Aorta (tissue), 5 donors: ENCODE measurements at regions not wholly inside any gene's neighbourhood (a gene's known extent, or its start where the extent isn't known, plus 50 kb on each side); places are given as distances from the start of the nearest gene placed in this dataset.

Experiments used
- ATAC-seq: fragments of 200-7000 bp; cut with Tn5 transposase; one replicate; pipeline ENCODE4 v1.9.1; 2022; ENCODE audit warnings: moderate library complexity; ENCODE audit not compliant: low FRiP score
- DNase-seq, 2 donors: peaks; one replicate each; pipeline ENCODE4 v3.0.0-alpha.2; 2020
- H3K27ac ChIP-seq, 2 donors: one replicate each; pipeline ENCODE4 v1.5.1; 2013; ENCODE audit warnings: low read length in 2 of 2, mild to moderate bottlenecking in 2 of 2, moderate library complexity in 2 of 2, control low read depth in 1 of 2, inconsistent platforms in 1 of 2, low read depth in 1 of 2
- H3K27me3 ChIP-seq, 2 donors: one replicate each; pipeline ENCODE4 v1.6.1; 2013; ENCODE audit warnings: control low read depth in 1 of 2, low read length in 1 of 2, mild to moderate bottlenecking in 1 of 2, moderate library complexity in 1 of 2; ENCODE audit not compliant: insufficient read depth in 2 of 2, control insufficient read depth in 1 of 2
- H3K36me3 ChIP-seq, 2 donors: one replicate each; pipeline ENCODE4 v1.6.1; 2013; ENCODE audit warnings: control low read depth in 1 of 2, low read length in 1 of 2, mild to moderate bottlenecking in 1 of 2; ENCODE audit not compliant: insufficient read depth in 2 of 2, control insufficient read depth in 1 of 2
- H3K4me1 ChIP-seq, 2 donors: one replicate each; pipeline ENCODE4 v1.6.1; 2013; ENCODE audit warnings: low read length in 2 of 2, control low read depth in 1 of 2, mild to moderate bottlenecking in 1 of 2, moderate library complexity in 1 of 2; ENCODE audit not compliant: insufficient read depth in 2 of 2, control insufficient read depth in 1 of 2
- H3K4me3 ChIP-seq, 2 donors: one replicate each; pipeline ENCODE4 v1.5.1; 2013; ENCODE audit warnings: low read length in 2 of 2, control low read depth in 1 of 2, mild to moderate bottlenecking in 1 of 2
- H3K9me3 ChIP-seq: one replicate; pipeline ENCODE4 v1.6.1; 2013; ENCODE audit warnings: mild to moderate bottlenecking, low read length; ENCODE audit not compliant: control insufficient read depth
- WGBS, 2 donors: extraction: QIAGEN DNeasy Blood & Tissue Kit; methylation state at CpG; one replicate each; pipeline ENCODE4 v1.1.7; 2013; 5-methylcytosine and 5-hydroxymethylcytosine counted together
- intact Hi-C, 2 donors: fragments of 100-400 bp; cut with DNase I; formaldehyde crosslinking; loops; one replicate each; pipeline versions ENCODE4 v1.14.2 to v1.15.0; 2022
- donor health status: healthy with polysubstance abuse.
- donor health status: Bipolar disorder and iron deficiency.
- donor health status: DM: no; HTN: no; CAD: no.
- donor health status: DM: no; HTN: no; CAD: no.
- donor health status: DM: yes; HTN: yes; CAD: no.

GRCh38 chr12:111255261-111255660 is 113.6 kb downstream of the PHETA1 start:
- intact Hi-C loops: no loop called here
- Histone ChIP-seq H3K27ac (no peak overlapping the region), H3K36me3 (no peaks in the 10 kb centered on the region), H3K9me3 (no peaks in the 10 kb centered on the region), H3K4me3 (no peak overlapping the region), H3K27me3 (no peaks in the 10 kb centered on the region), H3K4me1 (no peaks in the 10 kb centered on the region)
- WGBS, 2 donors: 56 to 73% methylated on average over 7 of the region's 7 CpGs
- no peak for DNase-seq
- ATAC-seq: no peak

GRCh38 chr12:111254106-111254505 is 114.8 kb downstream of the PHETA1 start:
- no peak overlapping the region for H3K4me3 ChIP-seq
- no peaks in the 10 kb centered on the region for H3K36me3 ChIP-seq
- ATAC-seq (no peak), DNase-seq (no peak)
- 59 to 61% methylated on average over 3 of the region's 3 CpGs for WGBS, 2 donors
- H3K27me3 ChIP-seq: no peaks in the 10 kb centered on the region
- intact Hi-C loops: no loop called here
- H3K27ac ChIP-seq: no peak overlapping the region
- H3K9me3 ChIP-seq: no peaks in the 10 kb centered on the region
- no peaks in the 10 kb centered on the region for H3K4me1 ChIP-seq

GRCh38 chr12:111253213-111253612 is 115.7 kb downstream of the PHETA1 start:
- DNase-seq: no peak
- 81 to 82% methylated on average over 12 of the region's 12 CpGs for WGBS, 2 donors
- Histone ChIP-seq H3K9me3 (no peaks in the 10 kb centered on the region), H3K27me3 (no peaks in the 10 kb centered on the region), H3K36me3 (no peaks in the 10 kb centered on the region), H3K4me1 (no peaks in the 10 kb centered on the region), H3K27ac (no peak overlapping the region), H3K4me3 (no peak overlapping the region)
- intact Hi-C loops: no loop called here
- ATAC-seq: no peak

GRCh38 chr12:111251787-111252186 is 117.1 kb downstream of the PHETA1 start:
- ATAC-seq (no peak), DNase-seq (no peak)
- intact Hi-C loops: no loop called here
- H3K27ac ChIP-seq: no peak overlapping the region
- no peaks in the 10 kb centered on the region for H3K9me3 ChIP-seq
- H3K4me1 ChIP-seq: no peaks in the 10 kb centered on the region
- H3K4me3 ChIP-seq: no peak overlapping the region
- no peaks in the 10 kb centered on the region for H3K27me3 ChIP-seq
- 90 to 93% methylated on average over 7 of the region's 7 CpGs for WGBS, 2 donors
- no peaks in the 10 kb centered on the region for H3K36me3 ChIP-seq

GRCh38 chr12:111251058-111251730 is 117.7 kb downstream of the PHETA1 start:
- intact Hi-C loops: no loop called here
- Histone ChIP-seq H3K36me3 (no peaks in the 10 kb centered on the region), H3K9me3 (peaks cover 1% of the 10 kb centered on the region), H3K27me3 (no peaks in the 10 kb centered on the region), H3K4me1 (no peaks in the 10 kb centered on the region), H3K4me3 (no peak overlapping the region), H3K27ac (no peak overlapping the region)
- ATAC-seq (no peak), DNase-seq (no peak)
- 62 to 67% methylated on average over 14 of the region's 14 CpGs for WGBS, 2 donors

- H3K4me3 ChIP-seq: no peak overlapping the region
- H3K27ac ChIP-seq: no peak overlapping the region
- no peaks in the 10 kb centered on the region for H3K36me3 ChIP-seq
- no peaks in the 10 kb centered on the region for H3K27me3 ChIP-seq
- DNase-seq (no peak), ATAC-seq (no peak)
- 64 to 66% methylated on average over 11 of the region's 11 CpGs for WGBS, 2 donors
- intact Hi-C loops: no loop called here
- no peaks in the 10 kb centered on the region for H3K4me1 ChIP-seq
- H3K9me3 ChIP-seq: peaks cover 3% of the 10 kb centered on the region
These were observed 118.5 kb downstream of the PHETA1 start for GRCh38 chr12:111250251-111250881.

- peaks cover 3% of the 10 kb centered on the region for H3K9me3 ChIP-seq
- WGBS, 2 donors: 63 to 73% methylated on average over 6 of the region's 6 CpGs
- H3K4me3 ChIP-seq: no peak overlapping the region
- no peaks in the 10 kb centered on the region for H3K36me3 ChIP-seq
- intact Hi-C loops: no loop called here
- ATAC-seq (no peak), DNase-seq (no peak)
- no peak overlapping the region for H3K27ac ChIP-seq
- no peaks in the 10 kb centered on the region for H3K27me3 ChIP-seq
- no peaks in the 10 kb centered on the region for H3K4me1 ChIP-seq
These were observed 119.1 kb downstream of the PHETA1 start for GRCh38 chr12:111249757-111250156.

GRCh38 chr12:111249018-111249370 is 119.9 kb downstream of the PHETA1 start:
- Histone ChIP-seq H3K27ac (no peak overlapping the region), H3K36me3 (no peaks in the 10 kb centered on the region), H3K27me3 (no peaks in the 10 kb centered on the region), H3K9me3 (peaks cover 9% of the 10 kb centered on the region), H3K4me1 (no peaks in the 10 kb centered on the region), H3K4me3 (no peak overlapping the region)
- WGBS, 2 donors: 51 to 53% methylated on average over 10 of the region's 10 CpGs
- no peak for DNase-seq
- no peak for ATAC-seq
- intact Hi-C loops: no loop called here

GRCh38 chr12:111248236-111249017 is 120.5 kb downstream of the PHETA1 start:
- H3K27me3 ChIP-seq: no peaks in the 10 kb centered on the region
- DNase-seq: no peak
- no peak for ATAC-seq
- H3K4me3 ChIP-seq: no peak overlapping the region
- no peak overlapping the region for H3K27ac ChIP-seq
- no peaks in the 10 kb centered on the region for H3K4me1 ChIP-seq
- WGBS, 2 donors: 49 to 53% methylated on average over 13 of the region's 13 CpGs
- intact Hi-C loops: no loop called here
- H3K36me3 ChIP-seq: no peaks in the 10 kb centered on the region
- peaks cover 9% of the 10 kb centered on the region for H3K9me3 ChIP-seq
